Panc1 (cell line): ENCODE measurements at regions not wholly inside any gene's neighbourhood (a gene's known extent, or its start where the extent isn't known, plus 50 kb on each side); places are given as distances from the start of the nearest gene placed in this dataset.

ENCODE experiments used
- POLR2AphosphoS5 ChIP-seq: IDR thresholded peaks from 2 replicates; pipeline ENCODE4 v1.6.1; 2012; ENCODE audit warnings: mild to moderate bottlenecking, low read depth, low read length, moderate library complexity
- SIN3A ChIP-seq: IDR thresholded peaks from 2 replicates; pipeline ENCODE4 v1.6.1; 2012; ENCODE audit warnings: low read depth, mild to moderate bottlenecking, low read length, moderate library complexity, borderline replicate concordance; ENCODE audit not compliant: insufficient read depth
- TCF7L2 ChIP-seq: IDR thresholded peaks from 2 replicates; pipeline ENCODE4 v1.6.1; 2011; ENCODE audit warnings: mild to moderate bottlenecking, low read depth, low read length, inconsistent platforms
- TF ChIP-seq, protein P1 (sequence below): fragments of 450-650 bp; IDR thresholded peaks from 2 replicates; pipeline ENCODE4 v1.5.1; 2017; ENCODE audit warnings: mild to moderate bottlenecking
- TF ChIP-seq, protein P2 (sequence below), 2 experiments: IDR thresholded peaks; 2 replicates each; pipeline ENCODE4 v1.6.1; 2011 to 2012; ENCODE audit warnings: low read depth in 2 of 2, control low read depth in 1 of 2, low read length in 1 of 2, mild to moderate bottlenecking in 1 of 2, moderate library complexity in 1 of 2; ENCODE audit not compliant: insufficient read depth in 1 of 2

DNA sequence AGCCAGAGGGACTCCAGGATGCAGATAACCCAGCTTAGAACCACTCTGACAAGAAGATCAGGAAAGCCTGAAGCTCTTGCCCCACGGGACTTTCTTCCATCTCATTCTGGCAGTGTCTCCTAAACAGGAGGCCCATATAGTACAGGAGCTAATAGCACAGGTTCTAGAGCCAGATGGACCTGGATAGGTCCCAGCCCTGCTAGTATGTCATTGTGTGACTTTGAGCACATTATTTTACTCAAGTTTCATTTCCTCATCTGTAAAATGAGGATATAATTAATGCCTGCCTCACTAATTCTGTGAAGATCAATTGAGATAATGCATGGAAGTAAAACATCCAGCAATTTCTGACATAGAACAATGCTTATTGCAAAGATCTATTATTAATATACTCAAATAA lies 66.5 kb upstream of the GZMB start:
- TF ChIP-seq, protein P1, sequence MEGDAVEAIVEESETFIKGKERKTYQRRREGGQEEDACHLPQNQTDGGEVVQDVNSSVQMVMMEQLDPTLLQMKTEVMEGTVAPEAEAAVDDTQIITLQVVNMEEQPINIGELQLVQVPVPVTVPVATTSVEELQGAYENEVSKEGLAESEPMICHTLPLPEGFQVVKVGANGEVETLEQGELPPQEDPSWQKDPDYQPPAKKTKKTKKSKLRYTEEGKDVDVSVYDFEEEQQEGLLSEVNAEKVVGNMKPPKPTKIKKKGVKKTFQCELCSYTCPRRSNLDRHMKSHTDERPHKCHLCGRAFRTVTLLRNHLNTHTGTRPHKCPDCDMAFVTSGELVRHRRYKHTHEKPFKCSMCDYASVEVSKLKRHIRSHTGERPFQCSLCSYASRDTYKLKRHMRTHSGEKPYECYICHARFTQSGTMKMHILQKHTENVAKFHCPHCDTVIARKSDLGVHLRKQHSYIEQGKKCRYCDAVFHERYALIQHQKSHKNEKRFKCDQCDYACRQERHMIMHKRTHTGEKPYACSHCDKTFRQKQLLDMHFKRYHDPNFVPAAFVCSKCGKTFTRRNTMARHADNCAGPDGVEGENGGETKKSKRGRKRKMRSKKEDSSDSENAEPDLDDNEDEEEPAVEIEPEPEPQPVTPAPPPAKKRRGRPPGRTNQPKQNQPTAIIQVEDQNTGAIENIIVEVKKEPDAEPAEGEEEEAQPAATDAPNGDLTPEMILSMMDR: no peak
- TF ChIP-seq POLR2AphosphoS5 (no peak), TCF7L2 (no peak), SIN3A (no peak)
- TF ChIP-seq, protein P2, sequence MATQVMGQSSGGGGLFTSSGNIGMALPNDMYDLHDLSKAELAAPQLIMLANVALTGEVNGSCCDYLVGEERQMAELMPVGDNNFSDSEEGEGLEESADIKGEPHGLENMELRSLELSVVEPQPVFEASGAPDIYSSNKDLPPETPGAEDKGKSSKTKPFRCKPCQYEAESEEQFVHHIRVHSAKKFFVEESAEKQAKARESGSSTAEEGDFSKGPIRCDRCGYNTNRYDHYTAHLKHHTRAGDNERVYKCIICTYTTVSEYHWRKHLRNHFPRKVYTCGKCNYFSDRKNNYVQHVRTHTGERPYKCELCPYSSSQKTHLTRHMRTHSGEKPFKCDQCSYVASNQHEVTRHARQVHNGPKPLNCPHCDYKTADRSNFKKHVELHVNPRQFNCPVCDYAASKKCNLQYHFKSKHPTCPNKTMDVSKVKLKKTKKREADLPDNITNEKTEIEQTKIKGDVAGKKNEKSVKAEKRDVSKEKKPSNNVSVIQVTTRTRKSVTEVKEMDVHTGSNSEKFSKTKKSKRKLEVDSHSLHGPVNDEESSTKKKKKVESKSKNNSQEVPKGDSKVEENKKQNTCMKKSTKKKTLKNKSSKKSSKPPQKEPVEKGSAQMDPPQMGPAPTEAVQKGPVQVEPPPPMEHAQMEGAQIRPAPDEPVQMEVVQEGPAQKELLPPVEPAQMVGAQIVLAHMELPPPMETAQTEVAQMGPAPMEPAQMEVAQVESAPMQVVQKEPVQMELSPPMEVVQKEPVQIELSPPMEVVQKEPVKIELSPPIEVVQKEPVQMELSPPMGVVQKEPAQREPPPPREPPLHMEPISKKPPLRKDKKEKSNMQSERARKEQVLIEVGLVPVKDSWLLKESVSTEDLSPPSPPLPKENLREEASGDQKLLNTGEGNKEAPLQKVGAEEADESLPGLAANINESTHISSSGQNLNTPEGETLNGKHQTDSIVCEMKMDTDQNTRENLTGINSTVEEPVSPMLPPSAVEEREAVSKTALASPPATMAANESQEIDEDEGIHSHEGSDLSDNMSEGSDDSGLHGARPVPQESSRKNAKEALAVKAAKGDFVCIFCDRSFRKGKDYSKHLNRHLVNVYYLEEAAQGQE (IDR thresholded peaks at IDR 0.05; ENCODE audit: insufficient read depth in 1 of 2, low read depth in 2 of 2, low read length in 1 of 2): no peak
